Liver (tissue), 8 donors: ENCODE measurements at regions not wholly inside any gene's neighbourhood (a gene's known extent, or its start where the extent isn't known, plus 50 kb on each side); places are given as distances from the start of the nearest gene placed in this dataset.

Experiments
- DNase-seq: peaks from one replicate; pipeline ENCODE4 v3.0.0-alpha.2; 2017; ENCODE audit warnings: low spot score
- H3K27ac ChIP-seq, 2 donors: one replicate each; pipeline ENCODE4 v1.7.0; 2013; ENCODE audit warnings: inconsistent platforms in 2 of 2, low read length in 2 of 2, control low read depth in 1 of 2, low read depth in 1 of 2, mild to moderate bottlenecking in 1 of 2
- H3K27me3 ChIP-seq, 4 donors: one replicate each; pipeline versions ENCODE4 v1.6.1 to v1.7.0; 2013; ENCODE audit warnings: low read length in 3 of 4, inconsistent platforms in 1 of 4, mild to moderate bottlenecking in 1 of 4, moderate library complexity in 1 of 4; ENCODE audit not compliant: control insufficient read depth in 4 of 4, insufficient read depth in 4 of 4
- H3K36me3 ChIP-seq, 4 donors: one replicate each; pipeline versions ENCODE4 v1.6.1 to v1.7.0; 2013; ENCODE audit warnings: low read length in 3 of 4, mild to moderate bottlenecking in 3 of 4, low read depth in 1 of 4, moderate library complexity in 1 of 4; ENCODE audit not compliant: control insufficient read depth in 4 of 4, insufficient read depth in 3 of 4
- H3K4me1 ChIP-seq, 4 donors: one replicate each; pipeline versions ENCODE4 v1.6.1 to v1.7.0; 2013; ENCODE audit warnings: low read length in 3 of 4, mild to moderate bottlenecking in 3 of 4, moderate library complexity in 1 of 4; ENCODE audit not compliant: control insufficient read depth in 4 of 4, insufficient read depth in 4 of 4
- H3K4me3 ChIP-seq, 3 donors: one replicate each; pipeline versions ENCODE4 v1.6.1 to v1.7.0; 2013; ENCODE audit warnings: low read length in 3 of 3, control low read depth in 1 of 3, low read depth in 1 of 3, mild to moderate bottlenecking in 1 of 3
- H3K9ac ChIP-seq, 2 donors: one replicate each; pipeline ENCODE4 v1.7.0; 2013; ENCODE audit warnings: low read length in 2 of 2, mild to moderate bottlenecking in 2 of 2, moderate library complexity in 2 of 2, control low read depth in 1 of 2, low read depth in 1 of 2
- H3K9me3 ChIP-seq, 4 donors: one replicate each; pipeline versions ENCODE4 v1.6.1 to v1.7.0; 2013; ENCODE audit warnings: low read length in 3 of 4; ENCODE audit not compliant: control insufficient read depth in 4 of 4
- EGR1 ChIP-seq, 2 donors: IDR thresholded peaks; 2 replicates each; pipeline ENCODE4 v1.6.1; 2016 to 2018; ENCODE audit warnings: antibody characterized with exemption in 2 of 2, low read depth in 2 of 2
- FOXA1 ChIP-seq: IDR thresholded peaks from 2 replicates; pipeline ENCODE4 v1.6.1; 2016; ENCODE audit warnings: antibody characterized with exemption
- FOXA2 ChIP-seq: IDR thresholded peaks from 2 replicates; pipeline ENCODE4 v1.6.1; 2016; ENCODE audit warnings: antibody characterized with exemption
- GABPA ChIP-seq, 2 donors: IDR thresholded peaks in 1 of 2; conservative IDR thresholded peaks in 1 of 2; 2 replicates each; pipeline ENCODE4 v1.6.1; 2016; ENCODE audit warnings: antibody characterized with exemption in 2 of 2, mild to moderate bottlenecking in 1 of 2, moderate library complexity in 1 of 2
- HNF4A ChIP-seq, 2 donors: conservative IDR thresholded peaks; 2 replicates each; pipeline ENCODE4 v1.6.1; 2016; ENCODE audit warnings: antibody characterized with exemption in 2 of 2, mild to moderate bottlenecking in 2 of 2
- HNF4G ChIP-seq: IDR thresholded peaks from 2 replicates; pipeline ENCODE4 v1.6.1; 2016; ENCODE audit warnings: antibody characterized with exemption
- JUND ChIP-seq, 2 donors: IDR thresholded peaks; 2 replicates each; pipeline ENCODE4 v1.6.1; 2016; ENCODE audit warnings: antibody characterized with exemption in 2 of 2
- NR2F2 ChIP-seq: IDR thresholded peaks from 2 replicates; pipeline ENCODE4 v1.6.1; 2016; ENCODE audit warnings: antibody characterized with exemption
- RAD21 ChIP-seq, 2 donors: IDR thresholded peaks; 2 replicates each; pipeline ENCODE4 v1.6.1; 2016; ENCODE audit warnings: antibody characterized with exemption in 2 of 2, mild to moderate bottlenecking in 2 of 2
- RXRA ChIP-seq, 2 donors: IDR thresholded peaks; 2 replicates each; pipeline ENCODE4 v1.6.1; 2017 to 2018; ENCODE audit warnings: antibody characterized with exemption in 2 of 2, mild to moderate bottlenecking in 1 of 2
- SP1 ChIP-seq: IDR thresholded peaks from 2 replicates; pipeline ENCODE4 v1.6.1; 2018; ENCODE audit warnings: antibody characterized with exemption, mild to moderate bottlenecking
- TAF1 ChIP-seq: conservative IDR thresholded peaks from 2 replicates; pipeline ENCODE4 v1.6.1; 2016; ENCODE audit warnings: antibody characterized with exemption, mild to moderate bottlenecking
- YY1 ChIP-seq: IDR thresholded peaks from 2 replicates; pipeline ENCODE4 v1.6.1; 2016; ENCODE audit warnings: antibody characterized with exemption, mild to moderate bottlenecking
- WGBS: extraction: QIAGEN DNeasy Blood & Tissue Kit; methylation state at CpG from one replicate; pipeline ENCODE4 v1.1.7; 2013; 5-methylcytosine and 5-hydroxymethylcytosine counted together
- TF ChIP-seq, protein P1 (sequence below): IDR thresholded peaks from 2 replicates; pipeline ENCODE4 v1.6.1; 2016; ENCODE audit warnings: antibody characterized with exemption
- TF ChIP-seq, protein P2 (sequence below): IDR thresholded peaks from 2 replicates; pipeline ENCODE4 v1.6.1; 2016; ENCODE audit warnings: antibody characterized with exemption, mild to moderate bottlenecking
- TF ChIP-seq, protein P3 (sequence below): IDR thresholded peaks from 2 replicates; pipeline ENCODE4 v1.6.1; 2016; ENCODE audit warnings: antibody characterized with exemption
- TF ChIP-seq, protein P4 (sequence below): IDR thresholded peaks from 2 replicates; pipeline ENCODE4 v1.6.1; 2016; ENCODE audit warnings: antibody characterized with exemption
- TF ChIP-seq, protein P5 (sequence below): fragments of 150-350 bp; IDR thresholded peaks from 2 replicates; pipeline ENCODE4 v1.5.1; 2017; ENCODE audit warnings: improper control_type of control experiment, low read depth, low read length; ENCODE audit not compliant: missing input control
- donor health status: healthy.
- donor health status: healthy.
- donor health status: healthy.
- donor health status: healthy.
- donor health status: healthy.

DNA sequence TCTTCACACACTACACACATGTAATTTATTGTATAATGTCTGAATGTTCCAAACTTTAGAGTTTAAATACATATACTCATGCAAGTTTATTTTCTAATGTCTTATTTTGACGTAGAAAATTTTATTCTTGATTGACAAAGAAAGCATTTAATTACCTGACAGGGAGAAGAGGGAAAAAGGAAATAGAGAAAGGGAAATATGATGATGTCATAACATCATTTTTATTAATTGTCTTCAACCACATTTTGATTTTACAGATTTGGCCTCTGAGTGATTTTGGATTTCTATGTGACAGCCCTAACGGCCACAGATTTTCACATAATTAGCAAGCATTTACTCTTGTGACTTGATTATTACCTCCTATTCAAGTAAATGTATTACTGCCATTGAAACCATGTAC, 106.1 kb upstream of the FSTL4 start:
- 63% methylated on average over 2 of the region's 2 CpGs for WGBS
- Histone ChIP-seq H3K4me1 (no peaks in the 10 kb centered on the region), H3K9me3 (peaks cover 1 to 6% (median 5%) of the 10 kb centered on the region in 4 donors), H3K4me3 (no peak overlapping the region), H3K36me3 (no peaks in the 10 kb centered on the region), H3K27ac (no peak overlapping the region), H3K27me3 (no peaks in the 10 kb centered on the region), H3K9ac (no peak overlapping the region)
- no peak for TF ChIP-seq FOXA1
- TF ChIP-seq, protein P1, sequence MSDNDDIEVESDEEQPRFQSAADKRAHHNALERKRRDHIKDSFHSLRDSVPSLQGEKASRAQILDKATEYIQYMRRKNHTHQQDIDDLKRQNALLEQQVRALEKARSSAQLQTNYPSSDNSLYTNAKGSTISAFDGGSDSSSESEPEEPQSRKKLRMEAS = no peak
- TF ChIP-seq HNF4A (conservative IDR thresholded peaks at IDR 0.05) = no peak
- TF ChIP-seq GABPA (IDR thresholded peaks at IDR 0.05 in 1 of 2, conservative IDR thresholded peaks at IDR 0.05 in 1 of 2) = no peak
- no peak for TF ChIP-seq FOXA2
- no peak for TF ChIP-seq NR2F2
- no peak for DNase-seq

DNA sequence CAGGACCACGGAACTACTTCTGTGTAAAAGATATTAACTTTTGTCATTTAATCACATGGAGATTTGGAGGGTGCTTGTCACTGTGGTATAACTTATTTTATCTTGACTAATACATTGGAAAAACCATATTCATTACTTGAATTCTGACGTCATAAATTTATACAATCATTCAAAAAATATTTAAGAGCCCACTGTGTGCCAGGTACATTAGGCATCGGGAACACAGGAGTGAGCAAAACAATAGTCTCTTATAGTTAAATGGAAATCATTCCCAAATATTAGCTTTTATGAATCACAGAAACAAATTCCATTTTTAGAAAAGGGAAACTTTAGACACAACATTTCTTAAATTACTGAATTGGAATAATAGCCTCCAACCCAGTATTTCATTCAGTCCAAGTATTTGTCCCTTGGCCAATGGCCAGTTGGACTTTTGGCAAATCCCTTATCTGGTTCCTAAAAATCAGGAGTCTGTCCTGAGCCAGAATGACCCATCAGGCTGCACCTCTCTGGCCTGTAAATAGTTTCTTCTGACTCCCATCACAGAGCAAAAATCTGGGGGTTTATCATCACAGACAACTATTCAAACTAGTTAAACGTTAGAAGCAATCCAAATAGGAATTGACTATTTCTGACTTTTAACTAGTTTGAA, 104.3 kb upstream of the FSTL4 start:
- Histone ChIP-seq H3K27ac (no peak overlapping the region), H3K36me3 (no peaks in the 10 kb centered on the region), H3K4me1 (no peaks in the 10 kb centered on the region), H3K9ac (no peak overlapping the region), H3K27me3 (no peaks in the 10 kb centered on the region), H3K4me3 (no peak overlapping the region), H3K9me3 (peaks cover 0 to 4% (median 2%) of the 10 kb centered on the region in 4 donors)
- TF ChIP-seq NR2F2 (no peak), HNF4A (conservative IDR thresholded peaks at IDR 0.05) (peak in 1 of 2 donors; percentile 6)
- DNase-seq = no peak
- WGBS = 69% methylated on average over 4 of the region's 4 CpGs

DNA sequence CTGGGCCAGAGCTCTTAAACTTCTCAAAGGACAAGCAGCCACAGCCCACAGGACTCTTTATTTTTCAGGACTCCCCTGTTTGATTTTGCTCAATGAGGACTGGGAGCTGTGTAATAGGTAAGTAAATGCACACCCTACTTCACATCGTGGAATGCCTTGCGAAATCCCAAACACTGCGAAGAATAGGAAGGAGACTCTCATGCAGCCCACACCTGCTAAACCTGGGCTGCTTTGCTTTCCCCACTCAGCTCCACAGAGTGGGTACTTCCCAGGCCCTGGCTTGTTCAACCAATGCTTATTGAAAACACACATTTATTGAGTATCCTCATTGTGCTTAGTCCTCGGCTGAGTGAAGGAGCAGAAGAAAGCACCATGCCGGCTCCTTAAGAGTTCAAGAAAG, 103.3 kb upstream of the FSTL4 start:
- no peak for TF ChIP-seq JUND (IDR thresholded peaks at IDR 0.05)
- no peak for TF ChIP-seq GABPA (IDR thresholded peaks at IDR 0.05 in 1 of 2, conservative IDR thresholded peaks at IDR 0.05 in 1 of 2)
- TF ChIP-seq, protein P1 = no peak
- TF ChIP-seq, protein P2, sequence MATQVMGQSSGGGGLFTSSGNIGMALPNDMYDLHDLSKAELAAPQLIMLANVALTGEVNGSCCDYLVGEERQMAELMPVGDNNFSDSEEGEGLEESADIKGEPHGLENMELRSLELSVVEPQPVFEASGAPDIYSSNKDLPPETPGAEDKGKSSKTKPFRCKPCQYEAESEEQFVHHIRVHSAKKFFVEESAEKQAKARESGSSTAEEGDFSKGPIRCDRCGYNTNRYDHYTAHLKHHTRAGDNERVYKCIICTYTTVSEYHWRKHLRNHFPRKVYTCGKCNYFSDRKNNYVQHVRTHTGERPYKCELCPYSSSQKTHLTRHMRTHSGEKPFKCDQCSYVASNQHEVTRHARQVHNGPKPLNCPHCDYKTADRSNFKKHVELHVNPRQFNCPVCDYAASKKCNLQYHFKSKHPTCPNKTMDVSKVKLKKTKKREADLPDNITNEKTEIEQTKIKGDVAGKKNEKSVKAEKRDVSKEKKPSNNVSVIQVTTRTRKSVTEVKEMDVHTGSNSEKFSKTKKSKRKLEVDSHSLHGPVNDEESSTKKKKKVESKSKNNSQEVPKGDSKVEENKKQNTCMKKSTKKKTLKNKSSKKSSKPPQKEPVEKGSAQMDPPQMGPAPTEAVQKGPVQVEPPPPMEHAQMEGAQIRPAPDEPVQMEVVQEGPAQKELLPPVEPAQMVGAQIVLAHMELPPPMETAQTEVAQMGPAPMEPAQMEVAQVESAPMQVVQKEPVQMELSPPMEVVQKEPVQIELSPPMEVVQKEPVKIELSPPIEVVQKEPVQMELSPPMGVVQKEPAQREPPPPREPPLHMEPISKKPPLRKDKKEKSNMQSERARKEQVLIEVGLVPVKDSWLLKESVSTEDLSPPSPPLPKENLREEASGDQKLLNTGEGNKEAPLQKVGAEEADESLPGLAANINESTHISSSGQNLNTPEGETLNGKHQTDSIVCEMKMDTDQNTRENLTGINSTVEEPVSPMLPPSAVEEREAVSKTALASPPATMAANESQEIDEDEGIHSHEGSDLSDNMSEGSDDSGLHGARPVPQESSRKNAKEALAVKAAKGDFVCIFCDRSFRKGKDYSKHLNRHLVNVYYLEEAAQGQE = no peak
- no peak for TF ChIP-seq TAF1
- no peak for TF ChIP-seq FOXA1
- TF ChIP-seq FOXA2 = no peak
- no peak for TF ChIP-seq HNF4A (conservative IDR thresholded peaks at IDR 0.05)
- TF ChIP-seq NR2F2 = no peak
- no peak for TF ChIP-seq HNF4G
- no peak for TF ChIP-seq YY1
- TF ChIP-seq, protein P3, sequence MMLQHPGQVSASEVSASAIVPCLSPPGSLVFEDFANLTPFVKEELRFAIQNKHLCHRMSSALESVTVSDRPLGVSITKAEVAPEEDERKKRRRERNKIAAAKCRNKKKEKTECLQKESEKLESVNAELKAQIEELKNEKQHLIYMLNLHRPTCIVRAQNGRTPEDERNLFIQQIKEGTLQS = no peak
- TF ChIP-seq RXRA (IDR thresholded peaks at IDR 0.05) = no peak
- TF ChIP-seq EGR1 (IDR thresholded peaks at IDR 0.05; ENCODE audit: low read depth in 2 of 2) = no peak
- TF ChIP-seq, protein P4, sequence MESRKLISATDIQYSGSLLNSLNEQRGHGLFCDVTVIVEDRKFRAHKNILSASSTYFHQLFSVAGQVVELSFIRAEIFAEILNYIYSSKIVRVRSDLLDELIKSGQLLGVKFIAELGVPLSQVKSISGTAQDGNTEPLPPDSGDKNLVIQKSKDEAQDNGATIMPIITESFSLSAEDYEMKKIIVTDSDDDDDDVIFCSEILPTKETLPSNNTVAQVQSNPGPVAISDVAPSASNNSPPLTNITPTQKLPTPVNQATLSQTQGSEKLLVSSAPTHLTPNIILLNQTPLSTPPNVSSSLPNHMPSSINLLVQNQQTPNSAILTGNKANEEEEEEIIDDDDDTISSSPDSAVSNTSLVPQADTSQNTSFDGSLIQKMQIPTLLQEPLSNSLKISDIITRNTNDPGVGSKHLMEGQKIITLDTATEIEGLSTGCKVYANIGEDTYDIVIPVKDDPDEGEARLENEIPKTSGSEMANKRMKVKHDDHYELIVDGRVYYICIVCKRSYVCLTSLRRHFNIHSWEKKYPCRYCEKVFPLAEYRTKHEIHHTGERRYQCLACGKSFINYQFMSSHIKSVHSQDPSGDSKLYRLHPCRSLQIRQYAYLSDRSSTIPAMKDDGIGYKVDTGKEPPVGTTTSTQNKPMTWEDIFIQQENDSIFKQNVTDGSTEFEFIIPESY = no peak
- TF ChIP-seq, protein P5, sequence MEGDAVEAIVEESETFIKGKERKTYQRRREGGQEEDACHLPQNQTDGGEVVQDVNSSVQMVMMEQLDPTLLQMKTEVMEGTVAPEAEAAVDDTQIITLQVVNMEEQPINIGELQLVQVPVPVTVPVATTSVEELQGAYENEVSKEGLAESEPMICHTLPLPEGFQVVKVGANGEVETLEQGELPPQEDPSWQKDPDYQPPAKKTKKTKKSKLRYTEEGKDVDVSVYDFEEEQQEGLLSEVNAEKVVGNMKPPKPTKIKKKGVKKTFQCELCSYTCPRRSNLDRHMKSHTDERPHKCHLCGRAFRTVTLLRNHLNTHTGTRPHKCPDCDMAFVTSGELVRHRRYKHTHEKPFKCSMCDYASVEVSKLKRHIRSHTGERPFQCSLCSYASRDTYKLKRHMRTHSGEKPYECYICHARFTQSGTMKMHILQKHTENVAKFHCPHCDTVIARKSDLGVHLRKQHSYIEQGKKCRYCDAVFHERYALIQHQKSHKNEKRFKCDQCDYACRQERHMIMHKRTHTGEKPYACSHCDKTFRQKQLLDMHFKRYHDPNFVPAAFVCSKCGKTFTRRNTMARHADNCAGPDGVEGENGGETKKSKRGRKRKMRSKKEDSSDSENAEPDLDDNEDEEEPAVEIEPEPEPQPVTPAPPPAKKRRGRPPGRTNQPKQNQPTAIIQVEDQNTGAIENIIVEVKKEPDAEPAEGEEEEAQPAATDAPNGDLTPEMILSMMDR = no peak
- no peak for TF ChIP-seq SP1
- no peak for TF ChIP-seq RAD21 (IDR thresholded peaks at IDR 0.05)
- no peaks in the 10 kb centered on the region for H3K4me1 ChIP-seq
- WGBS = 72% methylated on average over 5 of the region's 5 CpGs
- DNase-seq = no peak
- no peak overlapping the region for H3K9ac ChIP-seq
- no peak overlapping the region for H3K27ac ChIP-seq
- H3K27me3 ChIP-seq = no peaks in the 10 kb centered on the region
- H3K4me3 ChIP-seq = no peak overlapping the region
- H3K9me3 ChIP-seq = no peaks in the 10 kb centered on the region
- no peaks in the 10 kb centered on the region for H3K36me3 ChIP-seq
